Neural progenitor cell (in vitro differentiated cells): ENCODE measurements at regions not wholly inside any gene's neighbourhood (a gene's known extent, or its start where the extent isn't known, plus 50 kb on each side); places are given as distances from the start of the nearest gene placed in this dataset.
A peak's percentile ranks its signal among the peaks of the same experiment; 100 is the strongest.

Experiments
- DNase-seq: peaks from one replicate; pipeline ENCODE4 v3.0.0-alpha.2; 2016; ENCODE audit warnings: low spot score
- H2AFZ ChIP-seq: fragments of 200-600 bp; sonication (generic); replicated peaks from 2 replicates; pipeline ENCODE4 v1.6.1; 2016; ENCODE audit warnings: antibody characterized with exemption
- H3F3A ChIP-seq: fragments of 200-600 bp; sonication (generic); 2 replicates; pipeline ENCODE4 v1.6.1; 2016; ENCODE audit warnings: antibody characterized with exemption, low read depth
- H3K27ac ChIP-seq: fragments of 200-600 bp; sonication (generic); 2 replicates; pipeline ENCODE4 v1.5.1; 2016; ENCODE audit warnings: mild to moderate bottlenecking
- H3K27me3 ChIP-seq: fragments of 200-600 bp; sonication (generic); 2 replicates; pipeline ENCODE4 v1.6.1; 2016; ENCODE audit warnings: mild to moderate bottlenecking, moderate library complexity
- H3K36me3 ChIP-seq: fragments of 200-600 bp; sonication (generic); 2 replicates; pipeline ENCODE4 v1.5.1; 2016
- H3K4me1 ChIP-seq: fragments of 200-600 bp; sonication (generic); 2 replicates; pipeline ENCODE4 v1.6.1; 2016; ENCODE audit warnings: mixed run types
- H3K4me2 ChIP-seq: fragments of 200-600 bp; sonication (generic); 2 replicates; pipeline ENCODE4 v1.6.1; 2016
- H3K4me3 ChIP-seq: fragments of 200-600 bp; sonication (generic); 2 replicates; pipeline ENCODE4 v1.5.1; 2016
- H3K79me2 ChIP-seq: fragments of 200-600 bp; sonication (generic); 2 replicates; pipeline ENCODE4 v1.6.1; 2016; ENCODE audit warnings: low read depth
- H3K9ac ChIP-seq: fragments of 200-600 bp; sonication (generic); 2 replicates; pipeline ENCODE4 v1.6.1; 2016
- H3K9me3 ChIP-seq: fragments of 200-600 bp; sonication (generic); 2 replicates; pipeline ENCODE4 v1.5.1; 2016; ENCODE audit warnings: low read depth
- H4K20me1 ChIP-seq: fragments of 200-600 bp; sonication (generic); 2 replicates; pipeline ENCODE4 v1.6.1; 2016; ENCODE audit warnings: low read depth
- H3K27ac Mint-ChIP-seq: 3 replicates; pipeline ENCODE4 v1.8.0; 2021; ENCODE audit warnings: mixed read lengths
- H3K27me3 Mint-ChIP-seq: 2 replicates; pipeline ENCODE4 v1.8.0; 2022; ENCODE audit warnings: low read depth, mild to moderate bottlenecking, inconsistent platforms, moderate library complexity, mixed read lengths; ENCODE audit not compliant: insufficient read depth
- H3K36me3 Mint-ChIP-seq: 3 replicates; pipeline ENCODE4 v1.8.0; 2021; ENCODE audit warnings: mixed read lengths
- H3K4me1 Mint-ChIP-seq: 3 replicates; pipeline ENCODE4 v1.8.0; 2021; ENCODE audit warnings: mixed read lengths
- H3K4me3 Mint-ChIP-seq: 3 replicates; pipeline ENCODE4 v1.8.0; 2021; ENCODE audit warnings: mild to moderate bottlenecking, moderate library complexity, mixed read lengths
- H3K9me3 Mint-ChIP-seq: 3 replicates; pipeline ENCODE4 v1.8.0; 2020; ENCODE audit warnings: mixed read lengths
- CTCF ChIP-seq: fragments of 200-600 bp; sonication (generic); IDR thresholded peaks from 2 replicates; pipeline ENCODE4 v1.5.1; 2017; ENCODE audit warnings: antibody characterized with exemption, mild to moderate bottlenecking
- EZH2 ChIP-seq: fragments of 200-600 bp; sonication (generic); IDR thresholded peaks from 2 replicates; pipeline ENCODE4 v1.6.1; 2017; ENCODE audit warnings: antibody characterized with exemption, mild to moderate bottlenecking, moderate library complexity
- EZH2phosphoT487 ChIP-seq: fragments of 200-600 bp; sonication (generic); IDR thresholded peaks from 2 replicates; pipeline ENCODE4 v1.6.1; 2017; ENCODE audit warnings: antibody characterized with exemption

GRCh38 chr10:78406648-78407008 is 373.0 kb downstream of the RPS24 start:
- no peak for DNase-seq
- peak overlapping the region; percentile 99 for H3K27ac Mint-ChIP-seq
- H3K9ac ChIP-seq = no peak overlapping the region
- H3K79me2 ChIP-seq = no peaks in the 10 kb centered on the region
- peak overlapping the region; percentile 85 for H2AFZ ChIP-seq
- H3K27ac ChIP-seq = no peak overlapping the region
- H3F3A ChIP-seq = peaks cover 17% of the 10 kb centered on the region
- peak overlapping the region; percentile 84 for H3K4me3 Mint-ChIP-seq
- peaks cover 12% of the 10 kb centered on the region for H3K27me3 Mint-ChIP-seq
- H3K4me2 ChIP-seq = peak overlapping the region; percentile 77
- TF ChIP-seq EZH2 (no peak), EZH2phosphoT487 (no peak), CTCF (no peak)
- H3K4me1 ChIP-seq = peaks cover 21% of the 10 kb centered on the region
- H4K20me1 ChIP-seq = no peaks in the 10 kb centered on the region
- H3K36me3 Mint-ChIP-seq = no peaks in the 10 kb centered on the region
- H3K4me1 Mint-ChIP-seq = peaks cover 71% of the 10 kb centered on the region
- H3K36me3 ChIP-seq = no peaks in the 10 kb centered on the region
- H3K9me3 ChIP-seq = no peaks in the 10 kb centered on the region
- H3K4me3 ChIP-seq = peak overlapping the region; percentile 65
- H3K27me3 ChIP-seq = no peaks in the 10 kb centered on the region
- H3K9me3 Mint-ChIP-seq = peaks cover 4% of the 10 kb centered on the region

GRCh38 chr10:78407009-78407711 is 373.5 kb downstream of the RPS24 start:
- Mint-ChIP-seq H3K27me3 (peaks cover 12% of the 10 kb centered on the region), H3K4me1 (peaks cover 70% of the 10 kb centered on the region), H3K27ac (peak overlapping the region; percentile 99), H3K36me3 (no peaks in the 10 kb centered on the region), H3K4me3 (peak overlapping the region; percentile 84), H3K9me3 (peaks cover 4% of the 10 kb centered on the region)
- Histone ChIP-seq H3K79me2 (no peaks in the 10 kb centered on the region), H3K9me3 (no peaks in the 10 kb centered on the region), H3K4me3 (peak overlapping the region; percentile 65), H3K4me2 (peak overlapping the region; percentile 77), H2AFZ (peak overlapping the region; percentile 85), H4K20me1 (no peaks in the 10 kb centered on the region), H3K27me3 (no peaks in the 10 kb centered on the region), H3K4me1 (peaks cover 16% of the 10 kb centered on the region), H3F3A (peaks cover 12% of the 10 kb centered on the region), H3K9ac (no peak overlapping the region), H3K27ac (peak overlapping the region; percentile 63), H3K36me3 (no peaks in the 10 kb centered on the region)
- TF ChIP-seq EZH2 = no peak
- TF ChIP-seq EZH2phosphoT487 = no peak
- TF ChIP-seq CTCF = no peak
- DNase-seq = peak; percentile 97

- Histone ChIP-seq H3K36me3 (no peaks in the 10 kb centered on the region), H3K27ac (no peak overlapping the region), H3F3A (peaks cover 8% of the 10 kb centered on the region), H3K4me1 (peaks cover 14% of the 10 kb centered on the region), H3K9ac (no peak overlapping the region), H3K4me3 (peak overlapping the region; percentile 65), H2AFZ (peak overlapping the region; percentile 85), H4K20me1 (no peaks in the 10 kb centered on the region), H3K9me3 (no peaks in the 10 kb centered on the region), H3K4me2 (peak overlapping the region; percentile 77), H3K27me3 (no peaks in the 10 kb centered on the region), H3K79me2 (no peaks in the 10 kb centered on the region)
- H3K9me3 Mint-ChIP-seq = peaks cover 4% of the 10 kb centered on the region
- H3K4me3 Mint-ChIP-seq = peak overlapping the region; percentile 43
- DNase-seq = no peak
- H3K27me3 Mint-ChIP-seq = peaks cover 12% of the 10 kb centered on the region
- no peaks in the 10 kb centered on the region for H3K36me3 Mint-ChIP-seq
- peak overlapping the region; percentile 99 for H3K27ac Mint-ChIP-seq
- no peak for TF ChIP-seq EZH2
- TF ChIP-seq CTCF = no peak
- no peak for TF ChIP-seq EZH2phosphoT487
- H3K4me1 Mint-ChIP-seq = peaks cover 68% of the 10 kb centered on the region
Measured at GRCh38 chr10:78407966-78408365, 374.3 kb downstream of the RPS24 start.
